ENCODE measurements at regions not wholly inside any gene's neighbourhood (a gene's known extent, or its start where the extent isn't known, plus 50 kb on each side); places are given as distances from the start of the nearest gene placed in this dataset.

- TF ChIP-seq CTCF (IDR thresholded peaks at IDR 0.05; ENCODE audit: low read depth, low read length) (no peak), EZH2phosphoT487 (IDR thresholded peaks at IDR 0.05; ENCODE audit: low read depth) (no peak)
Observed at GRCh38 chr9:108568093-108568492, 287.7 kb downstream of the ACTL7B start.
